Astrocyte (in vitro differentiated cells and primary cell): ENCODE measurements at regions not wholly inside any gene's neighbourhood (a gene's known extent, or its start where the extent isn't known, plus 50 kb on each side); places are given as distances from the start of the nearest gene placed in this dataset.

ENCODE experiments used
- CTCF ChIP-seq: IDR thresholded peaks from 2 replicates; pipeline ENCODE4 v1.5.1; 2011; ENCODE audit warnings: low read depth, mild to moderate bottlenecking, inconsistent platforms, low read length, moderate library complexity; ENCODE audit not compliant: insufficient read depth
- EZH2 ChIP-seq: IDR thresholded peaks from 2 replicates; pipeline ENCODE4 v1.6.1; 2012; ENCODE audit warnings: mild to moderate bottlenecking, low read length, inconsistent platforms; ENCODE audit not compliant: insufficient read depth

- TF ChIP-seq CTCF (no peak), EZH2 (no peak)
Measured at GRCh38 chr2:44869761-44870160, 71.7 kb upstream of the SIX3 start.
